HG02884 (cell line): ENCODE measurements at regions not wholly inside any gene's neighbourhood (a gene's known extent, or its start where the extent isn't known, plus 50 kb on each side); places are given as distances from the start of the nearest gene placed in this dataset.
"Not testable (repeated sequence)": the region's sequence is repeated elsewhere in the genome, so short reads cannot be mapped to it uniquely, and the experiment has no call there.

ENCODE experiments used
- ATAC-seq: cut with Tn5 transposase; IDR thresholded peaks from one replicate; pipeline ENCODE4 v1.9.1; 2021; ENCODE audit warnings: mild to moderate bottlenecking, moderate library complexity; ENCODE audit not compliant: unreplicated experiment

- no peak for ATAC-seq
Observed at GRCh38 chr6:141202626-141203025, 930.1 kb upstream of the GJE1 start.

GRCh38 chr6:141199074-141199473 lies 933.7 kb upstream of the GJE1 start:
- no peak for ATAC-seq

GRCh38 chr6:141195251-141195832 lies 937.4 kb upstream of the GJE1 start:
- ATAC-seq = no peak

GRCh38 chr6:141183368-141183767 lies 949.4 kb upstream of the GJE1 start:
- no peak for ATAC-seq

- ATAC-seq = not testable (repeated sequence)
Observed at GRCh38 chr6:141175458-141175857, 957.3 kb upstream of the GJE1 start.

- ATAC-seq = no peak
Observed at GRCh38 chr6:141174932-141175331, 957.8 kb upstream of the GJE1 start.

- ATAC-seq = no peak
Observed at GRCh38 chr6:141173529-141173928, 959.2 kb upstream of the GJE1 start.

- ATAC-seq = no peak
Observed at GRCh38 chr6:141169419-141169818, 963.3 kb upstream of the GJE1 start.

- no peak for ATAC-seq
Observed at GRCh38 chr6:141167945-141168344, 964.8 kb upstream of the GJE1 start.

- no peak for ATAC-seq
Observed at GRCh38 chr6:141165002-141165665, 967.6 kb upstream of the GJE1 start.

GRCh38 chr6:141164042-141164743 lies 968.5 kb upstream of the GJE1 start:
- no peak for ATAC-seq

GRCh38 chr6:141163107-141163506 lies 969.6 kb upstream of the GJE1 start:
- no peak for ATAC-seq

GRCh38 chr6:141158740-141159139 lies 974.0 kb upstream of the GJE1 start:
- no peak for ATAC-seq

- no peak for ATAC-seq
Observed at GRCh38 chr6:141153563-141153962, 979.2 kb upstream of the GJE1 start.

- ATAC-seq = no peak
Observed at GRCh38 chr6:141152951-141153350, 979.8 kb upstream of the GJE1 start.

GRCh38 chr6:141151710-141152417 lies 980.9 kb upstream of the GJE1 start:
- no peak for ATAC-seq

GRCh38 chr6:141141870-141142269 lies 990.9 kb upstream of the GJE1 start:
- no peak for ATAC-seq

- ATAC-seq = no peak
Observed at GRCh38 chr6:141140905-141141304, 991.8 kb upstream of the GJE1 start.

GRCh38 chr6:141139461-141139860 lies 993.3 kb upstream of the GJE1 start:
- no peak for ATAC-seq

- no peak for ATAC-seq
Observed at GRCh38 chr6:141134723-141135122, 998.0 kb upstream of the GJE1 start.

GRCh38 chr6:141133836-141134235 lies 998.9 kb upstream of the GJE1 start:
- no peak for ATAC-seq

- ATAC-seq = no peak
Observed at GRCh38 chr6:141133346-141133745, 999.4 kb upstream of the GJE1 start.
